Mucosa of stomach (tissue), 1 donor: ENCODE measurements at regions not wholly inside any gene's neighbourhood (a gene's known extent, or its start where the extent isn't known, plus 50 kb on each side); places are given as distances from the start of the nearest gene placed in this dataset.

ENCODE experiments used
- H3K27me3 ChIP-seq: one replicate; pipeline ENCODE4 v1.7.0; 2013; ENCODE audit warnings: mild to moderate bottlenecking, low read length; ENCODE audit not compliant: control insufficient read depth, insufficient read depth
- H3K36me3 ChIP-seq: one replicate; pipeline ENCODE4 v1.7.0; 2013; ENCODE audit warnings: low read length; ENCODE audit not compliant: control insufficient read depth, insufficient read depth
- H3K4me1 ChIP-seq: one replicate; pipeline ENCODE4 v1.7.0; 2013; ENCODE audit warnings: mild to moderate bottlenecking, low read length; ENCODE audit not compliant: control insufficient read depth, insufficient read depth
- H3K4me3 ChIP-seq: one replicate; pipeline ENCODE4 v1.7.0; 2013; ENCODE audit warnings: low read length
- H3K9ac ChIP-seq: one replicate; pipeline ENCODE4 v1.7.0; 2013; ENCODE audit warnings: mild to moderate bottlenecking, low read length, moderate library complexity
- H3K9me3 ChIP-seq: one replicate; pipeline ENCODE4 v1.7.0; 2013; ENCODE audit warnings: mild to moderate bottlenecking, low read length, moderate library complexity; ENCODE audit not compliant: control insufficient read depth
- donor health status: Pancreatic carcinoma.

DNA sequence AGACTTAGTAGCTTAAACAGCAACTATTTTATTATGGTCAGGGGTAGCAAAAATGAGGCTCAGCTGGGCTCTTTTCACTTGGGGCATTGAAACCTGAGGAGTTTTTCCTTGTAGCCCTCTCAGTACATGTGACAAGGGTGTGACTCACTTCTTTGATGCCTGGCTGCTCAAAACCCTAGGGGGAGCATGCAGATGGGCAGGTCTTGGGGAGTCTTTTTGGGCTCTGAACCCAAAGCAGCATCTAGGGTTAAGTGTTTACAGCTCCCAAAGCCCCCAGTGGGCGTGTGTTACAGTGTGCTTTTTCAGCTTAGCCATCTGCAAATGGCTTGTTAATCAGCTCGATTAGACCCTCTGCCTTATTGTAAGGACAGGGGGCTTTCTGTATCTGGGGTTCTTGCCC, 1752.7 kb downstream of the PCDH7 start:
- Histone ChIP-seq H3K4me3 (no peak overlapping the region), H3K36me3 (no peaks in the 10 kb centered on the region), H3K9ac (no peak overlapping the region), H3K4me1 (no peaks in the 10 kb centered on the region), H3K9me3 (no peaks in the 10 kb centered on the region), H3K27me3 (no peaks in the 10 kb centered on the region)

- Histone ChIP-seq H3K4me1 (no peaks in the 10 kb centered on the region), H3K36me3 (no peaks in the 10 kb centered on the region), H3K27me3 (no peaks in the 10 kb centered on the region), H3K4me3 (no peak overlapping the region), H3K9me3 (no peaks in the 10 kb centered on the region), H3K9ac (no peak overlapping the region)
Observed at GRCh38 chr4:32475710-32476109, 1755.5 kb downstream of the PCDH7 start.

DNA sequence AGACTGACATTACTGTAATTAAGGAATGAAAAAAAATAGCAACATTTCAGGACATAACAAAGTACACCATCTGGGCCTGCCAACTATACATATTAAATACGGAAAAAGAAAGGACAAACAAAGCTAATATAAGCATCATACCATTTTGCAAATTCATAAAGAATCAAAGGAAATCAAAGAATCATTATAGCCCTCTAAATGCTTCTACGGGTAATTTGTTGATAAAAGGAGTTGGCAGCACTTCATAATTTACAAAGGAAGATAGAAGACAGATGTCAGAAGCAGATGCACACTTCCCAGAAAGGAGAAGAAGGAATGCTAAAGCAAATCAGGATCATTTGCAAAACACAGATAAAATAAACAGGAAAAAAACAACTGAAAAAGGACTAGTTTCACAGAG, 1757.3 kb downstream of the PCDH7 start:
- no peak overlapping the region for H3K9ac ChIP-seq
- no peaks in the 10 kb centered on the region for H3K36me3 ChIP-seq
- H3K4me3 ChIP-seq = no peak overlapping the region
- no peaks in the 10 kb centered on the region for H3K27me3 ChIP-seq
- H3K9me3 ChIP-seq = no peaks in the 10 kb centered on the region
- no peaks in the 10 kb centered on the region for H3K4me1 ChIP-seq

- Histone ChIP-seq H3K4me3 (no peak overlapping the region), H3K9ac (no peak overlapping the region), H3K36me3 (no peaks in the 10 kb centered on the region), H3K9me3 (no peaks in the 10 kb centered on the region), H3K27me3 (no peaks in the 10 kb centered on the region), H3K4me1 (no peaks in the 10 kb centered on the region)
Observed at GRCh38 chr4:32485956-32486355, 1765.8 kb downstream of the PCDH7 start.

DNA sequence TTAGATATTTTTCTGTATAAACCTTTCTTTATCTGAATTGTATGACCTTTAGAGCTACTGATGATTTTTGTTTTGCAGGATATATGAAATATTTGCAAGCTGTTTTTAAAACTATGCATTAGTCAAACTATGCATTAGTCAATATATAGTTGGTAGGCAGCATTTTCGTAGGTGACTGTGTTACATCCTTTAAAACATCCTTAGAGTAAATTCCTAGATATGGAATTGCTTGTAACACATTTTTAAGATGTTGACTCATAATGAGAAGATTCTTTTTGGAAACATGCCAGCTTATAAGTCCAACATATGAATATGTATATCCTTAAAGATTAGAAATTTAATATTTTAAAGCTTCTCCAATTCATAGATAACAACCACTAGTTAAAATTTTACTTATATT, 1768.5 kb downstream of the PCDH7 start:
- no peak overlapping the region for H3K4me3 ChIP-seq
- H3K9ac ChIP-seq = no peak overlapping the region
- H3K36me3 ChIP-seq = no peaks in the 10 kb centered on the region
- H3K4me1 ChIP-seq = no peaks in the 10 kb centered on the region
- H3K27me3 ChIP-seq = no peaks in the 10 kb centered on the region
- H3K9me3 ChIP-seq = no peaks in the 10 kb centered on the region

DNA sequence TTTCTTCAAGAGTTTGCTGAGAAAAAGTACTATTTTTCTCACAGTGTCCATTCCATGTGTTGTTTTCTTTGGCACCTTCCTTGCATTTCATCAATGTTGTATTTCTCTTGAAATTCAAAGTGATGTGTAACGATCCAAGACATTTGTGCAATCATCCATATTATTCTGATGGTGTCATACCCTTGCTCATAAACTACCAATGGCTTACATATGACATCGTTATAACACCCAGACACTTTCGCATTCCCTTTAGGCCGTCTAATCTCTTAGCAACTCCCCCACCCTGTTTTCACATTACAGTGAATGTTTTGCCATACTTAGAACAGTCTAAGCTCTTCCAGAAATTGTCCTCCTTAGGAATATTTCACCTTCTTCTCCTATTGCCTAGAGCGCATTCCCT, 1779.0 kb downstream of the PCDH7 start:
- no peak overlapping the region for H3K9ac ChIP-seq
- no peaks in the 10 kb centered on the region for H3K4me1 ChIP-seq
- no peaks in the 10 kb centered on the region for H3K36me3 ChIP-seq
- H3K27me3 ChIP-seq = no peaks in the 10 kb centered on the region
- H3K4me3 ChIP-seq = no peak overlapping the region
- no peaks in the 10 kb centered on the region for H3K9me3 ChIP-seq

DNA sequence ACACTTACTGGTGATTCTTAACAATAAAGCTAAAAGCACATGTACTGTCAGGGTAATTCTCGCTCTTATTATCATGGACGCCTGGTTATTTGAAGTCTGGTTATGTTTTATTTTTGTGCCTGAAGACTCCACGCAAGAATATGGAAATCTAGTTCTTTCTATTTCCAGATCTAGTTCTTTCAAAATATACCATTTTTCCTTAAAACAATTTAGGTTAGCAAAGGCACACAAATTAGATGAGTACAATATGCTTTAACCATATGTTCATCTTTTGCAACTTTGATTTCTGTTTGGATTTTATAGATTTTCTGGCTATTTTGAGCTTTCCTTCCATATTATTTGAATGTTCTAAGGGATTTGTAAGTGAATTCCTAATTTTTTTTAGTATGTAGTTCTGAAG, 1783.1 kb downstream of the PCDH7 start:
- Histone ChIP-seq H3K4me1 (no peaks in the 10 kb centered on the region), H3K27me3 (no peaks in the 10 kb centered on the region), H3K9ac (no peak overlapping the region), H3K36me3 (no peaks in the 10 kb centered on the region), H3K9me3 (no peaks in the 10 kb centered on the region), H3K4me3 (no peak overlapping the region)

DNA sequence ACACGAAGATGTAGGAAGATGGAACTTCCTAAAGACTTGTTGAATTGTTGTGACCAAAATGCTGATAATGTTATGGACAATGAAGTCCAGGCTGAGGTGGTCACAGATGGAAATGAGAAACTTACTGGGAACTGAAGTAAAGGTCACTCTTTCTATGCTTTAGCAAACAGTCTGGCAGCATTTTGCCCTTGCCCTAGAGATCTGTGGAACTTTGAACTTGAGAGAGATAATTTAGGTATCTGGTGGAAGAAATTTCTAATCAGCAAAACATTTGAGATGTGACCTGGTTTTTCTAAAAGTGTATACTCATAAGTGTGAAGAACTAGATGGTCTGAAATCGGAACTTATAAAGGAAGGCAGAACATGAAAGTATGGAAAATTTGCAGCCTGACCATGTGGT, 1785.9 kb downstream of the PCDH7 start:
- no peaks in the 10 kb centered on the region for H3K4me1 ChIP-seq
- H3K4me3 ChIP-seq = no peak overlapping the region
- no peaks in the 10 kb centered on the region for H3K36me3 ChIP-seq
- no peak overlapping the region for H3K9ac ChIP-seq
- no peaks in the 10 kb centered on the region for H3K9me3 ChIP-seq
- no peaks in the 10 kb centered on the region for H3K27me3 ChIP-seq

DNA sequence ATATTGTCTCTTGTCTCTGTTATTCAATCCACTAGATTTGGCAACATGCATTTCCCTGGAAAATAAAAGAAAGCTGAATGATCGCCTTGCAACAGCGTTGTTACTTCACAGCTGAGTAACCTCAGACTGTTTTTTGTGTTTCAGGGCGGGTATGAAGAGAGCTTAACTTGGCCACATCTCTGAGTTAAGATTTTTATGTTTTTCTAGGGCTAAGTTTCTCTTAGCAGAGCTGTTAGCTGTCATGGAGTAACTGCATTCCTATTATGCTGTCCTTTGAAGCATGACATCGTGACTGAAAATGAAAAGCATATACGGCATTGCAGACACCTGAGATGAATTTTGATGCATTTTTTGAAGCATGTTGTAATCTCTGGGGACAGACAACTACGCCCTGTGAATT, 1798.9 kb downstream of the PCDH7 start:
- Histone ChIP-seq H3K9ac (no peak overlapping the region), H3K27me3 (no peaks in the 10 kb centered on the region)

DNA sequence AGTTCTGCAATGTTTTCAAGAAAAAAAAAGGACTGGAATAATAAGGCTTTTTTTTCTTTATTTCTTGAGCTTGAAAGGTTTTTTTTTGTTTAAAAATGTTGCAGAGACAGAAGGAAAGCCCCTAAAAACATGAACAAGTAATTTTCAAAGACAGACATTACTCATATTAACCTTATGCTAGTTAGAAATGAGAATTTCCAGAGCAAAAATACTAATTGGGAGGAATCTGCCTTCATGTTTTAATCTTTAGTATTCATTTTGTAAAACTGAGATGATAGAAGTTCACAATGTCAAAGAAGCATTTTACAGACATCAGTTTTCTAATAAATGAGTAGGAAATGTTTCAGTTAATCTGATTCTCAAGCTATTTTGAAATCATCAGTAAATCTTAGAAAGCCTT, 1805.3 kb downstream of the PCDH7 start:
- no peaks in the 10 kb centered on the region for H3K4me1 ChIP-seq
- H3K9me3 ChIP-seq = no peaks in the 10 kb centered on the region
- no peaks in the 10 kb centered on the region for H3K27me3 ChIP-seq
- H3K36me3 ChIP-seq = no peaks in the 10 kb centered on the region
- H3K4me3 ChIP-seq = no peak overlapping the region
- H3K9ac ChIP-seq = no peak overlapping the region

More for the DNA sequence above, 1798.9 kb downstream of the PCDH7 start:
- H3K4me1 ChIP-seq = no peaks in the 10 kb centered on the region
- H3K9me3 ChIP-seq = no peaks in the 10 kb centered on the region
- no peak overlapping the region for H3K4me3 ChIP-seq
- H3K36me3 ChIP-seq = no peaks in the 10 kb centered on the region

DNA sequence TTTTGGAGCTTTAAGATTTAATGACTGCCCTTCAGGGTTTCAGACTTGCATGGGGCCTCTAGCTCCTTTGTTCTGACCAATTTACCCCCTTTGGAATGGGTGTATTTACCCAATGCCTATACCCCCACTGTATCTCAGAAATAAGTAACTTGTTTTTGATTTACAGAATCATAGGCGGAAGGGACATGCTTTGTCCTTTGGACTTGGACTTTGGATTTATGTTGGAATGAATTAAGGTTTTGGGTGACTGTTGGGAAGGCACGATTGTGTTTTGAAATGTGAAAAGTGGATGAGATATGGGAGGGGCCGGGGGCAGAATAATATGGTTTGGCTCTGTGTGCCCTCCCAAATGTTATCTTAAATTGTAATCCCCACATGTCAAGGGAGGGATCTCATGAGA, 1824.7 kb downstream of the PCDH7 start:
- no peaks in the 10 kb centered on the region for H3K27me3 ChIP-seq
- no peak overlapping the region for H3K4me3 ChIP-seq
- no peaks in the 10 kb centered on the region for H3K9me3 ChIP-seq
- H3K9ac ChIP-seq = no peak overlapping the region
- no peaks in the 10 kb centered on the region for H3K4me1 ChIP-seq
- H3K36me3 ChIP-seq = no peaks in the 10 kb centered on the region

GRCh38 chr4:32551943-32552342, 1831.8 kb downstream of the PCDH7 start:
- no peaks in the 10 kb centered on the region for H3K9me3 ChIP-seq
- no peaks in the 10 kb centered on the region for H3K4me1 ChIP-seq
- no peak overlapping the region for H3K9ac ChIP-seq
- H3K4me3 ChIP-seq = no peak overlapping the region
- no peaks in the 10 kb centered on the region for H3K27me3 ChIP-seq
- H3K36me3 ChIP-seq = no peaks in the 10 kb centered on the region

DNA sequence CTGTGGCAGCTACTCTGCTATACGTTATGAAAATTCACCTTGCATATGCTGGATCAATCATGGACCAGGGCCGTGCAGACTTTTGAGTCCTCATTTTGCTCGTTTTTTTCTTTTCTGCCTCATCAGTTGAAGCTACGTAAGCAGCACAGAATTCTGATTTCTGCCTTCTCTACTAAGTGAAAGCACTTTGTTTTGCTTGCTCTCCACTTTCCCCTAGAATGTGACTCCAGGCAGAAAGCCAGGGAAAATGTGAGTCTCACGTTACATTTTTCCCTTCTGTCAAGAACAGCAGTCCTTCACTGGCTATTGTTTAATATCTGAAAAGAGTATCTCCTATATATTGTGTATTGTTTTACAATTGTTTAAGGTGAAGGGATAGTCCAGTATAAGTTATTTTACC, 1840.1 kb downstream of the PCDH7 start:
- H3K27me3 ChIP-seq = no peaks in the 10 kb centered on the region
- H3K4me3 ChIP-seq = no peak overlapping the region
- H3K9ac ChIP-seq = no peak overlapping the region
- H3K4me1 ChIP-seq = no peaks in the 10 kb centered on the region
- H3K36me3 ChIP-seq = no peaks in the 10 kb centered on the region
- H3K9me3 ChIP-seq = no peaks in the 10 kb centered on the region
